Ascending aorta (tissue), 2 donors: ENCODE measurements at regions not wholly inside any gene's neighbourhood (a gene's known extent, or its start where the extent isn't known, plus 50 kb on each side); places are given as distances from the start of the nearest gene placed in this dataset.

Source experiments
- DNase-seq, 2 donors: peaks; one replicate each; pipeline ENCODE4 v3.0.0-alpha.2; 2019; ENCODE audit warnings: low spot score in 2 of 2
- H3K27ac ChIP-seq, 2 donors: fragments of 200-600 bp; sonication (generic); one replicate each; pipeline ENCODE4 v1.5.1; 2016 to 2017; ENCODE audit warnings: mild to moderate bottlenecking in 1 of 2
- H3K27me3 ChIP-seq: fragments of 200-600 bp; sonication (generic); one replicate; pipeline ENCODE4 v1.5.1; 2017
- H3K36me3 ChIP-seq, 2 donors: fragments of 200-600 bp; sonication (generic); one replicate each; pipeline ENCODE4 v1.5.1; 2016
- H3K4me1 ChIP-seq, 2 donors: fragments of 200-600 bp; sonication (generic); one replicate each; pipeline ENCODE4 v1.5.1; 2016 to 2017; ENCODE audit warnings: mild to moderate bottlenecking in 1 of 2
- H3K4me3 ChIP-seq, 2 donors: fragments of 200-600 bp; sonication (generic); one replicate each; pipeline ENCODE4 v1.5.1; 2016 to 2017; ENCODE audit warnings: mild to moderate bottlenecking in 1 of 2
- H3K9me3 ChIP-seq, 2 donors: fragments of 200-600 bp; sonication (generic); one replicate each; pipeline ENCODE4 v1.5.1; 2016
- intact Hi-C: fragments of 100-400 bp; cut with DNase I; formaldehyde crosslinking; loops from one replicate; pipeline ENCODE4 v1.15.1; 2023
- TF ChIP-seq, protein P1 (sequence below), 3 experiments: fragments of 200-600 bp in 2 of 3; fragments of 450-650 bp in 1 of 3; sonication (generic) in 2 of 3; IDR thresholded peaks; one replicate each; pipeline ENCODE4 v1.5.1; 2016 to 2019; ENCODE audit warnings: antibody characterized with exemption in 3 of 3, mild to moderate bottlenecking in 1 of 3, moderate library complexity in 1 of 3

DNA sequence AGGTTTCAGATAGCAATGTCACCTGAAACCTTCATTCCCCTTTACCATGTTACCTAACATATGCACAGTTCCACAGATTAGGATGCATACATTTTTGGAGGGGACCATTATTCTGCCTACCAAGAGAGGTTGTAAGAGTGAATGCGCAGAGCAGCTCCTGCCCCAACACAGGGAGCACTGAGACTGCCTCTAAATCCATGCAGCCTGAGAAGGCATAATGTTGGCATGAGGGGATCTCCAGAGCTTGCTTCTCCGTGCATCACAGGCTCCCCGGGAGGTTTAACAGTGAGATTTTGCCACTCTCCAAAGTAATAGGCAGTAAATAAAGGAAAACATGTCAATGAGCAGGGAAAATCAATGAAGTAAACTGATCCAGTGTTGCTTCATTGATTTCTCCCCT lies 410.8 kb downstream of the PCDH7 start:
- no peak overlapping the region for H3K4me3 ChIP-seq
- no peaks in the 10 kb centered on the region for H3K27me3 ChIP-seq
- intact Hi-C loops = no loop called here
- DNase-seq = no peak
- no peaks in the 10 kb centered on the region for H3K36me3 ChIP-seq
- TF ChIP-seq, protein P1, sequence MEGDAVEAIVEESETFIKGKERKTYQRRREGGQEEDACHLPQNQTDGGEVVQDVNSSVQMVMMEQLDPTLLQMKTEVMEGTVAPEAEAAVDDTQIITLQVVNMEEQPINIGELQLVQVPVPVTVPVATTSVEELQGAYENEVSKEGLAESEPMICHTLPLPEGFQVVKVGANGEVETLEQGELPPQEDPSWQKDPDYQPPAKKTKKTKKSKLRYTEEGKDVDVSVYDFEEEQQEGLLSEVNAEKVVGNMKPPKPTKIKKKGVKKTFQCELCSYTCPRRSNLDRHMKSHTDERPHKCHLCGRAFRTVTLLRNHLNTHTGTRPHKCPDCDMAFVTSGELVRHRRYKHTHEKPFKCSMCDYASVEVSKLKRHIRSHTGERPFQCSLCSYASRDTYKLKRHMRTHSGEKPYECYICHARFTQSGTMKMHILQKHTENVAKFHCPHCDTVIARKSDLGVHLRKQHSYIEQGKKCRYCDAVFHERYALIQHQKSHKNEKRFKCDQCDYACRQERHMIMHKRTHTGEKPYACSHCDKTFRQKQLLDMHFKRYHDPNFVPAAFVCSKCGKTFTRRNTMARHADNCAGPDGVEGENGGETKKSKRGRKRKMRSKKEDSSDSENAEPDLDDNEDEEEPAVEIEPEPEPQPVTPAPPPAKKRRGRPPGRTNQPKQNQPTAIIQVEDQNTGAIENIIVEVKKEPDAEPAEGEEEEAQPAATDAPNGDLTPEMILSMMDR (IDR thresholded peaks at IDR 0.05) = no peak
- H3K4me1 ChIP-seq = no peaks in the 10 kb centered on the region
- H3K9me3 ChIP-seq = no peaks in the 10 kb centered on the region
- H3K27ac ChIP-seq = no peak overlapping the region

DNA sequence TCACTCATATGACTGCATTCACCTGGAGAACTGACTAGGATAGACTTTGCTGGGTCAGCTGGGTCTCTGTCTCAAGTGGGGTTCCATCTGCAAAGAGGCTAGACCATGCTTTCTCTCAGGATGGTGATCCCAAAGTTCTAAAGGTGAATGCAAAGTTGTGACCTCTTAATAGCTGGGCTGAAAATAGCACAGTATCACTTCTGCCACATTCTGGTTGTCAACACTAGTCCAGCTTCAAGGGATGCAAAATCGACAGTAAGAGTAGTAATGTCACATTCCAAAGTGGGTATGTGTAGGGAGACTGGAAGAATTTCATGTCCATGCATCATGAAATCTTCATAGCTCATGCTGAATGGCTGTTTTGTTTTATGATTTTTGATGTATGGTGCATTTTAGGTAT lies 414.6 kb downstream of the PCDH7 start:
- H3K27ac ChIP-seq = no peak overlapping the region
- peaks cover 0 to 2% of the 10 kb centered on the region in 2 donors for H3K4me1 ChIP-seq
- no peaks in the 10 kb centered on the region for H3K27me3 ChIP-seq
- intact Hi-C loops = no loop called here
- DNase-seq = no peak
- no peaks in the 10 kb centered on the region for H3K36me3 ChIP-seq
- no peak overlapping the region for H3K4me3 ChIP-seq
- no peaks in the 10 kb centered on the region for H3K9me3 ChIP-seq
- TF ChIP-seq, protein P1 (IDR thresholded peaks at IDR 0.05) = no peak

DNA sequence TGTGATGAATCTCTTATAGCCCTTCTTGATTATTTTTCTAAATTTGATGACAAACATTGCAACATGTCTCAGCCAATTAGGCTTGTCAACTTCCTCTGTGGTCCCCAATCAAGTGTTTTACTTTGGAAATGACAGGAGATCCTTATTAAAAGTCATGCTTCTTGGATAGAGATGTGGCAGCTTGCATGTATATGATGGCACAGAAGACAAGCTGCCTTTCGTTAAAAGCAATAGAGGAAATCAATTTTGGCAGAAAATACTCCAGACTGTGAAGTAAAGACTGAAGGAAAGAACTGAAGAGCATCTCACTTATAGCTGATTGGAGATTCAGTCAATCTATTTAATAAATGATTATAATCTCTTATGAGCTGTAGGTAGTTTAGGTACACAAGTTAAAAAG lies 419.6 kb downstream of the PCDH7 start:
- Histone ChIP-seq H3K4me1 (peaks cover 0 to 2% of the 10 kb centered on the region in 2 donors), H3K4me3 (no peak overlapping the region), H3K9me3 (no peaks in the 10 kb centered on the region), H3K27me3 (no peaks in the 10 kb centered on the region), H3K27ac (no peak overlapping the region), H3K36me3 (peaks cover 19% of the 10 kb centered on the region in 2 donors)
- TF ChIP-seq, protein P1 (IDR thresholded peaks at IDR 0.05) = no peak
- no peak for DNase-seq
- intact Hi-C loops = no loop called here

DNA sequence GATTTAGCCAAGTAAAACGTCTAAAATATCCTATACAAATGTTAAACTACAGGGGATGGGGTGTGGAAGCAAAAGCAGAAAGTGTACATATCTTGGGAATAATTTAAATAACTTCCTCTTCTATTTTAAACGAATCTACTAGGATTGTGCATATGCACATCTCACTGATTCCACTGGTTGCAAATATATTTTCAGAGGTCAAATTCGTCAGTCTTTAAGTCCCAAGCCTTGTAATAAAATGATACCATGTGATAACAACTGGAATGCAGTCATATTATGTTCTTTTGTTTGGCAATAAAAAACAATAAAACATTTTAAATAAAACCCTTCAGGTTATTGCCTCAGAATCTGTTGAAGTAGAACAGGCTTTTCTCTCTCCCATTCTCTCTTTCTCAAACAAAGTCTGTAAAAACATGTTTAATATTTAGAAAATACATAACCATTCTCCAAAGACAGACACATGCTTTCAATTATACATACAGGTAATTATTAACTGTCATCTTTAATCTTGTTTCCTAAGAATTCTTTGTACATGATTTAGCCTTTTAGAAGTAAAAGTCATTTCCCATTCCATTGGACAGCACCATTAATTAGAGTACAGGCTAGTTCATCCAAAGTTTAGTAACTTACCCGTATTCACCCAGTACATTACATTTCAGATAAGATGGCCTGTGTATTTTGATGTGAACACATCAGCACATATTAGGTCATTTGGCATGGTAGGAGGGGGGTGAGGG lies 421.1 kb downstream of the PCDH7 start:
- intact Hi-C loops = no loop called here
- H3K27ac ChIP-seq = no peak overlapping the region
- peaks cover 0 to 2% of the 10 kb centered on the region in 2 donors for H3K4me1 ChIP-seq
- DNase-seq = no peak
- no peaks in the 10 kb centered on the region for H3K27me3 ChIP-seq
- TF ChIP-seq, protein P1 (IDR thresholded peaks at IDR 0.05) = no peak
- no peak overlapping the region for H3K4me3 ChIP-seq
- no peaks in the 10 kb centered on the region for H3K9me3 ChIP-seq
- H3K36me3 ChIP-seq = peaks cover 19 to 22% of the 10 kb centered on the region in 2 donors

DNA sequence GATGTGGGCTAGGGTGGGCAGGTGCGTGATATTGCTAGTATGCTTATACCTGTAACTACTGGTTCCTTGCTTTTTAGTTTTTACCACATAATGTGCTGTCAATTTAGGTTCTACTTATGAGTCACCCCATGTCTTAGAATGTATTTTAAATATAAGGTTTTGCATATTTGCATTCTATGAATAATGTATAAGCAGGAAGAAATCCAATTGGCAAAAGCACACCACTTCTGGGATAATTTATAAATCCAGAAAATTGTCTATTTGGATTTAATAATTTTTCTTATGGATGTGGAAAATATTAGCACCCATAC lies 421.6 kb downstream of the PCDH7 start:
- Histone ChIP-seq H3K27ac (no peak overlapping the region), H3K36me3 (peaks cover 19 to 22% of the 10 kb centered on the region in 2 donors), H3K9me3 (no peaks in the 10 kb centered on the region), H3K4me1 (peaks cover 0 to 2% of the 10 kb centered on the region in 2 donors), H3K27me3 (no peaks in the 10 kb centered on the region), H3K4me3 (no peak overlapping the region)
- TF ChIP-seq, protein P1 (IDR thresholded peaks at IDR 0.05) = no peak
- no peak for DNase-seq
- intact Hi-C loops = no loop called here

DNA sequence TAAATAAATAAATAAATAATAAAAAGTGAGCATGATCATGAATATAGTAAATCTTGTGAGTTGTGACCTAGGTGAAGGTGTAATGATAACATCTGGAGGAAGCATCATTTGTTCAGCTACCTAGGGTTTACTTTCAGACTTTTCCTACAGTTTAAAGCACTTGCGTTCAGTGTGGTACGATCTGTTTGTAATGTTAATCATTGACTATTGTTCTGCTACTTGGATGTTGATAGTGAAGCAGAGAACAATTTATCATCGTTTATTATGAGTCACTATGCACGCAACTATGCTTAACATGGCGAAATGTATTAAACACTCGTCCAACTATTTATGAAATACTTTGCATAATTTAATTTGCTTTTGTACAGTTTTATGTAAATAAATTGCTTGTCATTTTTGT lies 426.2 kb downstream of the PCDH7 start:
- intact Hi-C loops = no loop called here
- no peak overlapping the region for H3K4me3 ChIP-seq
- TF ChIP-seq, protein P1 (IDR thresholded peaks at IDR 0.05) = no peak

More for the DNA sequence above, 426.2 kb downstream of the PCDH7 start:
- Histone ChIP-seq H3K36me3 (peaks cover 19 to 22% of the 10 kb centered on the region in 2 donors), H3K27ac (no peak overlapping the region), H3K4me1 (no peaks in the 10 kb centered on the region), H3K27me3 (no peaks in the 10 kb centered on the region), H3K9me3 (no peaks in the 10 kb centered on the region)
- no peak for DNase-seq
